Activated CD4-positive, alpha-beta T cell treated with anti-CD3 and anti-CD28 coated beads, Interleukin-2, amount 10 ng/mL, durations not matched to agents 24 days and 14 days (primary cell): ENCODE measurements at regions not wholly inside any gene's neighbourhood (a gene's known extent, or its start where the extent isn't known, plus 50 kb on each side); places are given as distances from the start of the nearest gene placed in this dataset.
A peak's percentile ranks its signal among the peaks of the same experiment; 100 is the strongest.

ENCODE experiments used
- DNase-seq: peaks from one replicate; pipeline ENCODE4 v3.0.0; 2022
- H3K27ac Mint-ChIP-seq: one replicate; pipeline ENCODE4 v1.8.0; 2022; ENCODE audit warnings: mild to moderate bottlenecking, mixed read lengths
- H3K27me3 Mint-ChIP-seq: one replicate; pipeline ENCODE4 v1.8.0; 2022; ENCODE audit warnings: mixed read lengths
- H3K36me3 Mint-ChIP-seq: one replicate; pipeline ENCODE4 v1.8.0; 2022; ENCODE audit warnings: low read depth, mild to moderate bottlenecking, mixed read lengths
- H3K4me1 Mint-ChIP-seq: one replicate; pipeline ENCODE4 v1.8.0; 2021; ENCODE audit warnings: mixed read lengths
- H3K4me3 Mint-ChIP-seq: one replicate; pipeline ENCODE4 v1.8.0; 2022; ENCODE audit warnings: mild to moderate bottlenecking, moderate library complexity, mixed read lengths
- H3K9me3 Mint-ChIP-seq: one replicate; pipeline ENCODE4 v1.8.0; 2021; ENCODE audit warnings: mixed read lengths
- intact Hi-C: fragments of 100-400 bp; cut with micrococcal nuclease; formaldehyde crosslinking; loops from one replicate; pipeline ENCODE4 v1.15.1; 2023

GRCh38 chr18:44545359-44545985 lies 135.2 kb upstream of the SETBP1 start:
- Mint-ChIP-seq H3K27ac (no peak overlapping the region), H3K27me3 (no peaks in the 10 kb centered on the region), H3K9me3 (no peaks in the 10 kb centered on the region), H3K36me3 (no peaks in the 10 kb centered on the region), H3K4me3 (no peak overlapping the region), H3K4me1 (no peaks in the 10 kb centered on the region)
- intact Hi-C loops = no loop called here
- DNase-seq = no peak

- no peaks in the 10 kb centered on the region for H3K4me1 Mint-ChIP-seq
Observed at GRCh38 chr18:44546954-44547353, 133.7 kb upstream of the SETBP1 start.

GRCh38 chr18:44548291-44549221 lies 132.1 kb upstream of the SETBP1 start:
- no peak overlapping the region for H3K4me3 Mint-ChIP-seq
- no peak overlapping the region for H3K27ac Mint-ChIP-seq
- intact Hi-C loops = no loop called here

More at GRCh38 chr18:44546954-44547353, 133.7 kb upstream of the SETBP1 start:
- no peaks in the 10 kb centered on the region for H3K9me3 Mint-ChIP-seq
- no peak for DNase-seq
- H3K27me3 Mint-ChIP-seq = no peaks in the 10 kb centered on the region
- H3K4me3 Mint-ChIP-seq = no peak overlapping the region
- no peak overlapping the region for H3K27ac Mint-ChIP-seq
- H3K36me3 Mint-ChIP-seq = no peaks in the 10 kb centered on the region
- intact Hi-C loops = no loop called here

GRCh38 chr18:44552706-44553105 lies 128.0 kb upstream of the SETBP1 start:
- Mint-ChIP-seq H3K9me3 (no peaks in the 10 kb centered on the region), H3K36me3 (no peaks in the 10 kb centered on the region), H3K4me1 (no peaks in the 10 kb centered on the region), H3K27ac (no peak overlapping the region), H3K4me3 (no peak overlapping the region), H3K27me3 (peaks cover 5% of the 10 kb centered on the region)
- DNase-seq = no peak
- intact Hi-C loops = no loop called here

More at GRCh38 chr18:44548291-44549221, 132.1 kb upstream of the SETBP1 start:
- Mint-ChIP-seq H3K36me3 (no peaks in the 10 kb centered on the region), H3K4me1 (no peaks in the 10 kb centered on the region), H3K9me3 (no peaks in the 10 kb centered on the region), H3K27me3 (no peaks in the 10 kb centered on the region)
- no peak for DNase-seq

GRCh38 chr18:44556296-44556695 lies 124.4 kb upstream of the SETBP1 start:
- H3K27me3 Mint-ChIP-seq = peaks cover 5% of the 10 kb centered on the region
- H3K27ac Mint-ChIP-seq = no peak overlapping the region
- no peak overlapping the region for H3K4me3 Mint-ChIP-seq
- DNase-seq = no peak
- no peaks in the 10 kb centered on the region for H3K4me1 Mint-ChIP-seq
- intact Hi-C loops = no loop called here
- H3K9me3 Mint-ChIP-seq = no peaks in the 10 kb centered on the region
- H3K36me3 Mint-ChIP-seq = no peaks in the 10 kb centered on the region

- no peak overlapping the region for H3K4me3 Mint-ChIP-seq
- H3K4me1 Mint-ChIP-seq = no peaks in the 10 kb centered on the region
- no peak for DNase-seq
- no peaks in the 10 kb centered on the region for H3K9me3 Mint-ChIP-seq
- intact Hi-C loops = no loop called here
- no peak overlapping the region for H3K27ac Mint-ChIP-seq
- no peaks in the 10 kb centered on the region for H3K36me3 Mint-ChIP-seq
- H3K27me3 Mint-ChIP-seq = peaks cover 5% of the 10 kb centered on the region
Observed at GRCh38 chr18:44557616-44558151, 123.0 kb upstream of the SETBP1 start.

GRCh38 chr18:44558767-44559166 lies 121.9 kb upstream of the SETBP1 start:
- Mint-ChIP-seq H3K9me3 (no peaks in the 10 kb centered on the region), H3K4me3 (no peak overlapping the region), H3K27ac (no peak overlapping the region), H3K4me1 (no peaks in the 10 kb centered on the region), H3K36me3 (no peaks in the 10 kb centered on the region), H3K27me3 (peaks cover 5% of the 10 kb centered on the region)
- DNase-seq = no peak
- intact Hi-C loops = no loop called here

GRCh38 chr18:44562986-44563385 lies 117.7 kb upstream of the SETBP1 start:
- no peak overlapping the region for H3K4me3 Mint-ChIP-seq
- H3K36me3 Mint-ChIP-seq = no peaks in the 10 kb centered on the region
- H3K27me3 Mint-ChIP-seq = peaks cover 1% of the 10 kb centered on the region
- no peak overlapping the region for H3K27ac Mint-ChIP-seq
- no peaks in the 10 kb centered on the region for H3K4me1 Mint-ChIP-seq
- DNase-seq = no peak
- no peaks in the 10 kb centered on the region for H3K9me3 Mint-ChIP-seq
- intact Hi-C loops = no loop called here

- peaks cover 4% of the 10 kb centered on the region for H3K27me3 Mint-ChIP-seq
- intact Hi-C loops = no loop called here
- no peak overlapping the region for H3K4me3 Mint-ChIP-seq
- no peak for DNase-seq
- peak overlapping the region; percentile 17 for H3K27ac Mint-ChIP-seq
- peaks cover 4% of the 10 kb centered on the region for H3K9me3 Mint-ChIP-seq
- no peaks in the 10 kb centered on the region for H3K36me3 Mint-ChIP-seq
- no peaks in the 10 kb centered on the region for H3K4me1 Mint-ChIP-seq
Observed at GRCh38 chr18:44564922-44565321, 115.8 kb upstream of the SETBP1 start.

GRCh38 chr18:44568342-44568741 lies 112.3 kb upstream of the SETBP1 start:
- H3K27me3 Mint-ChIP-seq = peaks cover 6% of the 10 kb centered on the region
- no peak overlapping the region for H3K4me3 Mint-ChIP-seq
- H3K27ac Mint-ChIP-seq = no peak overlapping the region
- intact Hi-C loops = no loop called here
- peaks cover 4% of the 10 kb centered on the region for H3K9me3 Mint-ChIP-seq
- no peaks in the 10 kb centered on the region for H3K36me3 Mint-ChIP-seq
- no peak for DNase-seq
- no peaks in the 10 kb centered on the region for H3K4me1 Mint-ChIP-seq

- Mint-ChIP-seq H3K27ac (no peak overlapping the region), H3K27me3 (peaks cover 6% of the 10 kb centered on the region), H3K9me3 (peaks cover 4% of the 10 kb centered on the region), H3K4me1 (no peaks in the 10 kb centered on the region), H3K4me3 (no peak overlapping the region), H3K36me3 (no peaks in the 10 kb centered on the region)
- intact Hi-C loops = no loop called here
- no peak for DNase-seq
Observed at GRCh38 chr18:44568986-44569385, 111.7 kb upstream of the SETBP1 start.

- H3K36me3 Mint-ChIP-seq = no peaks in the 10 kb centered on the region
- peaks cover 4% of the 10 kb centered on the region for H3K9me3 Mint-ChIP-seq
- no peaks in the 10 kb centered on the region for H3K4me1 Mint-ChIP-seq
- intact Hi-C loops = no loop called here
- no peak overlapping the region for H3K27ac Mint-ChIP-seq
- DNase-seq = no peak
- H3K4me3 Mint-ChIP-seq = no peak overlapping the region
- H3K27me3 Mint-ChIP-seq = peaks cover 6% of the 10 kb centered on the region
Observed at GRCh38 chr18:44569391-44570055, 111.2 kb upstream of the SETBP1 start.

GRCh38 chr18:44579028-44579702 lies 101.5 kb upstream of the SETBP1 start:
- H3K27me3 Mint-ChIP-seq = peaks cover 1% of the 10 kb centered on the region
- no peak overlapping the region for H3K4me3 Mint-ChIP-seq
- no peaks in the 10 kb centered on the region for H3K36me3 Mint-ChIP-seq
- no peak overlapping the region for H3K27ac Mint-ChIP-seq
- no peaks in the 10 kb centered on the region for H3K4me1 Mint-ChIP-seq
- H3K9me3 Mint-ChIP-seq = no peaks in the 10 kb centered on the region
- intact Hi-C loops = no loop called here
- peak; percentile 55 for DNase-seq
